ENCODE measurements at regions not wholly inside any gene's neighbourhood (a gene's known extent, or its start where the extent isn't known, plus 50 kb on each side); places are given as distances from the start of the nearest gene placed in this dataset.

- POLR2A ChIA-PET, result no interaction called here
- no peaks in the 10 kb centered on the region for H3F3A ChIP-seq (replicated peaks; ENCODE audit: insufficient read depth)
- H3K27ac ChIP-seq (ENCODE audit: low read depth in 2 of 2, low read length in 1 of 2), result no peak overlapping the region
- CTCF ChIA-PET, result no interaction called here
- no peaks in the 10 kb centered on the region for H4K20me1 ChIP-seq (ENCODE audit: insufficient read depth)
- no peaks in the 10 kb centered on the region for H3K36me3 ChIP-seq (replicated peaks in 1 of 2; ENCODE audit: control insufficient read depth in 1 of 2, insufficient read depth in 2 of 2, low read length in 1 of 2)
- H3K9ac ChIP-seq, result no peak overlapping the region
- no peak for TF ChIP-seq GATA2 (CRISPR knock-in tag; IDR thresholded peaks at IDR 0.05)
- no peak for TF ChIP-seq RXRA (IDR thresholded peaks at IDR 0.05; ENCODE audit: borderline replicate concordance, low read depth)
- no peak for TF ChIP-seq MAX (IDR thresholded peaks at IDR 0.05; ENCODE audit: low read depth)
- no peak for TF ChIP-seq CTCF (IDR thresholded peaks at IDR 0.05)
- TF ChIP-seq RFX5 (IDR thresholded peaks at IDR 0.05; ENCODE audit: low read length), result no peak
- TF ChIP-seq SIN3A (IDR thresholded peaks at IDR 0.05; ENCODE audit: borderline replicate concordance, low read depth, low read length), result no peak
- TF ChIP-seq ZBTB33 (IDR thresholded peaks at IDR 0.05; ENCODE audit: borderline replicate concordance, low read depth), result no peak
- TF ChIP-seq EP300 (IDR thresholded peaks at IDR 0.05; ENCODE audit: borderline replicate concordance in 1 of 2, low read depth in 1 of 2, low read length in 1 of 2), result no peak
- TF ChIP-seq GABPA (IDR thresholded peaks at IDR 0.05; ENCODE audit: low read depth), result no peak
- TF ChIP-seq FOSL2 (IDR thresholded peaks at IDR 0.05; ENCODE audit: borderline replicate concordance, low read depth), result no peak
- TF ChIP-seq CHD2 (IDR thresholded peaks at IDR 0.05; ENCODE audit: low read length, partially characterized antibody), result no peak
- H3K9me2 ChIP-seq, result no peaks in the 10 kb centered on the region
- H3K27me3 ChIP-seq (ENCODE audit: insufficient read depth), result no peaks in the 10 kb centered on the region
- H2AFZ ChIP-seq (ENCODE audit: low read depth), result no peak overlapping the region
- WGBS (ENCODE audit: low lambda C conversion rate), result 87% methylated on average over 4 of the region's 4 CpGs
- no peaks in the 10 kb centered on the region for H3K79me2 ChIP-seq (ENCODE audit: insufficient read depth)
- no peak overlapping the region for H3K4me3 ChIP-seq (ENCODE audit: low read depth in 2 of 2, low read length in 1 of 2)
- DNase-seq, result no peak
- no peak overlapping the region for H3K4me2 ChIP-seq
- H3K4me1 ChIP-seq (ENCODE audit: control insufficient read depth in 1 of 2, insufficient read depth in 2 of 2, low read depth in 1 of 2, low read length in 1 of 2), result no peaks in the 10 kb centered on the region
- no peaks in the 10 kb centered on the region; the same call in 1 of the 2 replicates for H3K9me3 ChIP-seq
Measured at GRCh38 chr15:94857466-94857865, 626.1 kb downstream of the MCTP2 start.

DNA sequence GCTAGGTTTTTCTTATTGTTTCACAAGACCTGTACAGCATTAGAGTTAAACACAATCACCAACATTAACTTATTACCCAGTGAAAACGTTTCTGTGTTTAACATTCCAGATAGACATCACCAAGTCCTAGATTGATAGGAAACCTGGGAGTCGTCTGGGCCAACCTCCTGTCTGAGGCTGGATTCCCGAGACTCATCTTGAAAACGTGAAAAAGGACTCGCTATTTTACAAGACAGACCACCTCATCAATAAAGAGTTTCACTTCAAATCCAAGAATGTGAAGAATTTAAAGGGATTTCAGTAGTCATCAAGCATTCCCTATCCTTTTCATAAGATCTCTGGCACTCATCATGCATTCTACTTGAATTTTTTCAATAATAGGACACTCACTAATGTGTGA lies 626.6 kb downstream of the MCTP2 start:
- ChIA-PET CTCF (no interaction called here), POLR2A (no interaction called here)
- 0% methylated on average over 4 of the region's 5 CpGs for WGBS (ENCODE audit: low lambda C conversion rate)
- Histone ChIP-seq H2AFZ (ENCODE audit: low read depth) (no peak overlapping the region), H3K9me2 (no peaks in the 10 kb centered on the region), H3K4me2 (no peak overlapping the region), H3K79me2 (ENCODE audit: insufficient read depth) (no peaks in the 10 kb centered on the region), H3K36me3 (replicated peaks in 1 of 2; ENCODE audit: control insufficient read depth in 1 of 2, insufficient read depth in 2 of 2, low read length in 1 of 2) (no peaks in the 10 kb centered on the region), H3K27me3 (ENCODE audit: insufficient read depth) (no peaks in the 10 kb centered on the region), H3F3A (replicated peaks; ENCODE audit: insufficient read depth) (no peaks in the 10 kb centered on the region), H3K27ac (ENCODE audit: low read depth in 2 of 2, low read length in 1 of 2) (no peak overlapping the region), H3K4me1 (ENCODE audit: control insufficient read depth in 1 of 2, insufficient read depth in 2 of 2, low read depth in 1 of 2, low read length in 1 of 2) (no peaks in the 10 kb centered on the region), H3K9ac (no peak overlapping the region), H3K9me3 (no peaks in the 10 kb centered on the region; the same call in 1 of the 2 replicates), H3K4me3 (ENCODE audit: low read depth in 2 of 2, low read length in 1 of 2) (no peak overlapping the region), H4K20me1 (ENCODE audit: insufficient read depth) (no peaks in the 10 kb centered on the region)
- no peak for DNase-seq
- no peak for TF ChIP-seq EP300 (IDR thresholded peaks at IDR 0.05; ENCODE audit: borderline replicate concordance in 1 of 2, low read depth in 1 of 2, low read length in 1 of 2)
- TF ChIP-seq YY1 (IDR thresholded peaks at IDR 0.05; ENCODE audit: low read depth), result no peak
- TF ChIP-seq GABPA (IDR thresholded peaks at IDR 0.05; ENCODE audit: low read depth), result no peak
- no peak for TF ChIP-seq NRF1 (IDR thresholded peaks at IDR 0.05; ENCODE audit: low read depth, low read length)
- no peak for TF ChIP-seq NFIC (IDR thresholded peaks at IDR 0.05; ENCODE audit: borderline replicate concordance)
- TF ChIP-seq, protein P1, sequence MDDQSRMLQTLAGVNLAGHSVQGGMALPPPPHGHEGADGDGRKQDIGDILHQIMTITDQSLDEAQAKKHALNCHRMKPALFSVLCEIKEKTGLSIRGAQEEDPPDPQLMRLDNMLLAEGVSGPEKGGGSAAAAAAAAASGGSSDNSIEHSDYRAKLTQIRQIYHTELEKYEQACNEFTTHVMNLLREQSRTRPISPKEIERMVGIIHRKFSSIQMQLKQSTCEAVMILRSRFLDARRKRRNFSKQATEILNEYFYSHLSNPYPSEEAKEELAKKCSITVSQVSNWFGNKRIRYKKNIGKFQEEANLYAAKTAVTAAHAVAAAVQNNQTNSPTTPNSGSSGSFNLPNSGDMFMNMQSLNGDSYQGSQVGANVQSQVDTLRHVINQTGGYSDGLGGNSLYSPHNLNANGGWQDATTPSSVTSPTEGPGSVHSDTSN (IDR thresholded peaks at IDR 0.05), result no peak
- no peak for TF ChIP-seq CHD2 (IDR thresholded peaks at IDR 0.05; ENCODE audit: low read length, partially characterized antibody)
- TF ChIP-seq TCF12 (IDR thresholded peaks at IDR 0.05), result no peak
- TF ChIP-seq TAF1 (IDR thresholded peaks at IDR 0.05; ENCODE audit: borderline replicate concordance, low read depth, low read length), result no peak
- TF ChIP-seq MXI1 (IDR thresholded peaks at IDR 0.05; ENCODE audit: low read depth, low read length), result no peak
- TF ChIP-seq POLR2AphosphoS5 (IDR thresholded peaks at IDR 0.05; ENCODE audit: low read depth, low read length), result no peak
- TF ChIP-seq RAD21 (IDR thresholded peaks at IDR 0.05; ENCODE audit: low read length), result no peak
- TF ChIP-seq EZH2phosphoT487 (IDR thresholded peaks at IDR 0.05; ENCODE audit: borderline replicate concordance, low read depth), result no peak
- TF ChIP-seq RXRA (IDR thresholded peaks at IDR 0.05; ENCODE audit: borderline replicate concordance, low read depth), result no peak
- no peak for TF ChIP-seq ZBTB33 (IDR thresholded peaks at IDR 0.05; ENCODE audit: borderline replicate concordance, low read depth)
- TF ChIP-seq FOSL2 (IDR thresholded peaks at IDR 0.05; ENCODE audit: borderline replicate concordance, low read depth), result no peak
